SK-N-SH (cell line): ENCODE measurements at regions not wholly inside any gene's neighbourhood (a gene's known extent, or its start where the extent isn't known, plus 50 kb on each side); places are given as distances from the start of the nearest gene placed in this dataset.

ENCODE experiments used
- CTCF ChIA-PET: fragments of 300-600, 350-600 bp; formaldehyde crosslinking; extraction: SDS; loops from one replicate; lab custom pipeline; 2021; lab: Yijun Ruan, JAX
- POLR2A ChIA-PET: fragments of 350-600 bp; sonication (Branson Sonifier 250); formaldehyde crosslinking; extraction: SDS; loops from one replicate; lab custom pipeline; 2020; ENCODE audit warnings: antibody characterized with exemption, inconsistent platforms; lab: Yijun Ruan, JAX
- DNase-seq: peaks from one replicate; pipeline ENCODE4 v3.0.0; 2012
- H2AFZ ChIP-seq: fragments of 200-600 bp; sonication (generic); 2 replicates; pipeline ENCODE4 v1.8.1; 2016; ENCODE audit warnings: antibody characterized with exemption, mild to moderate bottlenecking, low read depth
- H3F3A ChIP-seq: fragments of 200-600 bp; sonication (generic); replicated peaks from 2 replicates; pipeline ENCODE3; 2016; ENCODE audit warnings: antibody characterized with exemption, mild to moderate bottlenecking; ENCODE audit not compliant: insufficient read depth
- H3K27ac ChIP-seq, 2 experiments: fragments of 200-500 bp in 1 of 2; fragments of 200-600 bp in 1 of 2; sonication (Bioruptor generic) in 1 of 2; sonication (generic), shearing (Covaris generic) in 1 of 2; 2 replicates each; pipeline versions ENCODE4 v1.5.1 to v1.6.1; 2014 to 2016; ENCODE audit warnings: low read depth in 2 of 2, inconsistent platforms in 1 of 2, low read length in 1 of 2, mild to moderate bottlenecking in 1 of 2, mixed read lengths in 1 of 2
- H3K27me3 ChIP-seq: fragments of 200-600 bp; sonication (generic), shearing (Covaris generic); 2 replicates; pipeline ENCODE4 v1.6.1; 2016; ENCODE audit warnings: mixed run types; ENCODE audit not compliant: insufficient read depth
- H3K36me3 ChIP-seq, 2 experiments: fragments of 200-500 bp in 1 of 2; fragments of 200-600 bp in 1 of 2; sonication (Bioruptor generic) in 1 of 2; sonication (generic) in 1 of 2; replicated peaks in 1 of 2; 2 replicates each; pipeline versions ENCODE3 to v1.5.1; 2014 to 2016; ENCODE audit warnings: low read length in 1 of 2, mild to moderate bottlenecking in 1 of 2; ENCODE audit not compliant: insufficient read depth in 2 of 2, control insufficient read depth in 1 of 2
- H3K4me1 ChIP-seq, 2 experiments: fragments of 200-500 bp in 1 of 2; fragments of 200-600 bp in 1 of 2; sonication (Bioruptor generic) in 1 of 2; sonication (generic), shearing (Covaris generic) in 1 of 2; 2 replicates each; pipeline versions ENCODE4 v1.5.1 to v1.6.1; 2014 to 2016; ENCODE audit warnings: low read depth in 1 of 2, low read length in 1 of 2, mixed run types in 1 of 2; ENCODE audit not compliant: insufficient read depth in 2 of 2, control insufficient read depth in 1 of 2
- H3K4me2 ChIP-seq: fragments of 200-600 bp; sonication (generic), shearing (Covaris generic); 2 replicates; pipeline ENCODE4 v1.6.1; 2017; ENCODE audit warnings: mixed run types
- H3K4me3 ChIP-seq, 2 experiments: fragments of 200-500 bp in 1 of 2; fragments of 200-600 bp in 1 of 2; sonication (Bioruptor generic) in 1 of 2; sonication (generic), shearing (Covaris generic) in 1 of 2; 2 replicates each; pipeline versions ENCODE4 v1.5.1 to v1.8.1; 2014 to 2016; ENCODE audit warnings: low read depth in 2 of 2, inconsistent platforms in 1 of 2, low read length in 1 of 2, mild to moderate bottlenecking in 1 of 2, mixed read lengths in 1 of 2, moderate library complexity in 1 of 2
- H3K79me2 ChIP-seq: fragments of 200-600 bp; sonication (generic); 2 replicates; pipeline ENCODE4 v1.8.1; 2017; ENCODE audit warnings: mild to moderate bottlenecking; ENCODE audit not compliant: insufficient read depth
- H3K9ac ChIP-seq: fragments of 200-600 bp; sonication (generic); 2 replicates; pipeline ENCODE4 v1.6.1; 2017; ENCODE audit warnings: mixed run types
- H3K9me2 ChIP-seq: fragments of 200-600 bp; sonication (generic); 2 replicates; pipeline ENCODE4 v1.6.1; 2017; ENCODE audit warnings: mixed run types
- H3K9me3 ChIP-seq: fragments of 200-600 bp; sonication (generic); 2 replicates; pipeline ENCODE4 v1.6.1; 2017; ENCODE audit warnings: mixed run types, mild to moderate bottlenecking, moderate library complexity
- H4K20me1 ChIP-seq: fragments of 200-600 bp; sonication (generic); 2 replicates; pipeline ENCODE4 v1.6.1; 2017; ENCODE audit warnings: mild to moderate bottlenecking, mixed run types; ENCODE audit not compliant: insufficient read depth
- CHD2 ChIP-seq: fragments of 150-350 bp; IDR thresholded peaks from 2 replicates; pipeline ENCODE4 v1.6.1; 2018; ENCODE audit warnings: low read length; ENCODE audit not compliant: partially characterized antibody
- CTCF ChIP-seq: fragments of 200-600 bp; sonication (generic); IDR thresholded peaks from 2 replicates; pipeline ENCODE4 v1.6.1; 2017; ENCODE audit warnings: antibody characterized with exemption, mild to moderate bottlenecking, moderate library complexity
- ELF1 ChIP-seq: IDR thresholded peaks from 2 replicates; pipeline ENCODE4 v1.4.0; 2012
- EP300 ChIP-seq, 2 experiments: IDR thresholded peaks; 2 replicates each; pipeline versions ENCODE4 v1.4.0 to v1.6.1; 2012; ENCODE audit warnings: borderline replicate concordance in 1 of 2, low read depth in 1 of 2, low read length in 1 of 2
- FOSL2 ChIP-seq: IDR thresholded peaks from 2 replicates; pipeline ENCODE4 v1.4.0; 2012; ENCODE audit warnings: low read depth, mild to moderate bottlenecking, moderate library complexity, borderline replicate concordance
- FOXJ3 ChIP-seq: sonication (generic); formaldehyde crosslinking; IDR thresholded peaks from 2 replicates; pipeline ENCODE4 v1.5.1; 2020; ENCODE audit warnings: mild to moderate bottlenecking, missing genetic modification reagents
- IRF3 ChIP-seq: fragments of 150-350 bp; IDR thresholded peaks from 2 replicates; pipeline ENCODE4 v1.6.1; 2016; ENCODE audit warnings: mild to moderate bottlenecking, low read depth, low read length
- JUND ChIP-seq: IDR thresholded peaks from 2 replicates; pipeline ENCODE4 v1.4.0; 2012
- MEF2A ChIP-seq: IDR thresholded peaks from 2 replicates; pipeline ENCODE4 v1.4.0; 2012; ENCODE audit warnings: low read depth, borderline replicate concordance
- MXI1 ChIP-seq: IDR thresholded peaks from 2 replicates; pipeline ENCODE4 v1.6.1; 2012; ENCODE audit warnings: mild to moderate bottlenecking, low read depth, low read length, improper control_type of control experiment
- RAD21 ChIP-seq: IDR thresholded peaks from 2 replicates; pipeline ENCODE4 v1.6.1; 2012; ENCODE audit warnings: mild to moderate bottlenecking, low read length
- REST ChIP-seq: IDR thresholded peaks from 2 replicates; pipeline ENCODE4 v1.6.1; 2012; ENCODE audit warnings: mild to moderate bottlenecking, low read depth, low read length, moderate library complexity
- RFX5 ChIP-seq: IDR thresholded peaks from 2 replicates; pipeline ENCODE4 v1.6.1; 2012; ENCODE audit warnings: mild to moderate bottlenecking, improper control_type of control experiment, low read length
- RXRA ChIP-seq: IDR thresholded peaks from 2 replicates; pipeline ENCODE4 v1.4.0; 2012; ENCODE audit warnings: low read depth, mild to moderate bottlenecking, borderline replicate concordance
- SMC3 ChIP-seq: IDR thresholded peaks from 2 replicates; pipeline ENCODE4 v1.6.1; 2012; ENCODE audit warnings: low read depth, low read length, improper control_type of control experiment
- TEAD4 ChIP-seq: IDR thresholded peaks from 2 replicates; pipeline ENCODE4 v1.4.0; 2012; ENCODE audit warnings: mild to moderate bottlenecking, borderline replicate concordance; ENCODE audit not compliant: insufficient read depth
- YY1 ChIP-seq: IDR thresholded peaks from 2 replicates; pipeline ENCODE4 v1.4.0; 2012; ENCODE audit warnings: low read depth, mild to moderate bottlenecking
- WGBS: methylation state at CpG from one replicate; pipeline ENCODE4 v1.1.6; 2017; ENCODE audit warnings: low lambda C conversion rate; 5-methylcytosine and 5-hydroxymethylcytosine counted together
- TF ChIP-seq, protein P1 (sequence below): IDR thresholded peaks from 2 replicates; pipeline ENCODE4; 2012
- TF ChIP-seq, protein P2 (sequence below): IDR thresholded peaks from 2 replicates; pipeline ENCODE4 v1.4.0; 2012; ENCODE audit warnings: low read depth, borderline replicate concordance

- TF ChIP-seq FOXJ3 (CRISPR knock-in tag) (no peak), RAD21 (no peak), YY1 (no peak), RXRA (no peak), MEF2A (no peak), FOSL2 (no peak), CTCF (no peak), CHD2 (no peak), RFX5 (no peak), ELF1 (no peak), EP300 (IDR thresholded peaks at IDR 0.05; ENCODE audit: borderline replicate concordance in 1 of 2, low read depth in 1 of 2, low read length in 1 of 2) (no peak), JUND (no peak), TEAD4 (no peak), IRF3 (no peak), REST (no peak), MXI1 (no peak), SMC3 (no peak)
- TF ChIP-seq, protein P1, sequence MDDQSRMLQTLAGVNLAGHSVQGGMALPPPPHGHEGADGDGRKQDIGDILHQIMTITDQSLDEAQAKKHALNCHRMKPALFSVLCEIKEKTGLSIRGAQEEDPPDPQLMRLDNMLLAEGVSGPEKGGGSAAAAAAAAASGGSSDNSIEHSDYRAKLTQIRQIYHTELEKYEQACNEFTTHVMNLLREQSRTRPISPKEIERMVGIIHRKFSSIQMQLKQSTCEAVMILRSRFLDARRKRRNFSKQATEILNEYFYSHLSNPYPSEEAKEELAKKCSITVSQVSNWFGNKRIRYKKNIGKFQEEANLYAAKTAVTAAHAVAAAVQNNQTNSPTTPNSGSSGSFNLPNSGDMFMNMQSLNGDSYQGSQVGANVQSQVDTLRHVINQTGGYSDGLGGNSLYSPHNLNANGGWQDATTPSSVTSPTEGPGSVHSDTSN: no peak
- TF ChIP-seq, protein P2, sequence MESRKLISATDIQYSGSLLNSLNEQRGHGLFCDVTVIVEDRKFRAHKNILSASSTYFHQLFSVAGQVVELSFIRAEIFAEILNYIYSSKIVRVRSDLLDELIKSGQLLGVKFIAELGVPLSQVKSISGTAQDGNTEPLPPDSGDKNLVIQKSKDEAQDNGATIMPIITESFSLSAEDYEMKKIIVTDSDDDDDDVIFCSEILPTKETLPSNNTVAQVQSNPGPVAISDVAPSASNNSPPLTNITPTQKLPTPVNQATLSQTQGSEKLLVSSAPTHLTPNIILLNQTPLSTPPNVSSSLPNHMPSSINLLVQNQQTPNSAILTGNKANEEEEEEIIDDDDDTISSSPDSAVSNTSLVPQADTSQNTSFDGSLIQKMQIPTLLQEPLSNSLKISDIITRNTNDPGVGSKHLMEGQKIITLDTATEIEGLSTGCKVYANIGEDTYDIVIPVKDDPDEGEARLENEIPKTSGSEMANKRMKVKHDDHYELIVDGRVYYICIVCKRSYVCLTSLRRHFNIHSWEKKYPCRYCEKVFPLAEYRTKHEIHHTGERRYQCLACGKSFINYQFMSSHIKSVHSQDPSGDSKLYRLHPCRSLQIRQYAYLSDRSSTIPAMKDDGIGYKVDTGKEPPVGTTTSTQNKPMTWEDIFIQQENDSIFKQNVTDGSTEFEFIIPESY: no peak
- Histone ChIP-seq H2AFZ (no peak overlapping the region), H3K79me2 (no peaks in the 10 kb centered on the region), H4K20me1 (no peaks in the 10 kb centered on the region), H3K4me3 (no peak overlapping the region), H3K36me3 (no peaks in the 10 kb centered on the region), H3K27me3 (no peaks in the 10 kb centered on the region), H3K9ac (no peak overlapping the region), H3K4me2 (no peak overlapping the region), H3K4me1 (no peaks in the 10 kb centered on the region), H3F3A (no peaks in the 10 kb centered on the region), H3K9me2 (no peaks in the 10 kb centered on the region), H3K9me3 (no peaks in the 10 kb centered on the region), H3K27ac (no peak overlapping the region)
- ChIA-PET POLR2A (no interaction called here), CTCF (no interaction called here)
- WGBS: 90% methylated on average over 2 of the region's 2 CpGs
- DNase-seq: no peak
Measured at GRCh38 chr12:84484798-84485197, 427.8 kb downstream of the SLC6A15 start.
